ENCODE measurements at regions not wholly inside any gene's neighbourhood (a gene's known extent, or its start where the extent isn't known, plus 50 kb on each side); places are given as distances from the start of the nearest gene placed in this dataset.

DNA sequence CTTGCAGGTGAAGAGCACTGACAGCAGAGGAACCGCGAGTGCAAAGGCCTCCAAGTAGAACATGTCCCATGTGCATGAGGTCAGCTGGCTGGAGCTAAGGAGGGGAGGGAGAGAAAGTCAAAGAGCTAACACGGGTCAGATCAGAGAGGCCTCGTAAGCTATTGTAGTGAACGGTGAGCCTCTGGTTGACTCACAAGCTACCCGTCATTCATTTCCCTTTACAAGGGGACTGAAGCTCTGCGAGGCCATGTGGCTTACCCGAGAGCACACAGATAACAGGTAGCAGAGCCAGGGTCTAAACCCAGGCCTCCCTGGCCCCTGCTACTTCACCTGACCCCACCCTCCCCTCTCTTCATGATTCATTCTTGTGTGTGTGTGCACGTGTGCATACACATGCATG is 152.7 kb upstream of the ADRA1B start:
- DNase-seq (ENCODE audit: low read depth), result peak; percentile 17
- H3K4me3 ChIP-seq (replicated peaks; ENCODE audit: low read depth, low read length), result no peak overlapping the region

GRCh38 chr5:159764283-159765134 is 151.8 kb upstream of the ADRA1B start:
- H3K4me3 ChIP-seq (replicated peaks; ENCODE audit: low read depth, low read length), result no peak overlapping the region
- peak; percentile 89 for DNase-seq (ENCODE audit: low read depth)

More for the DNA sequence above, 152.7 kb upstream of the ADRA1B start:
- TF ChIP-seq CTCF (IDR thresholded peaks at IDR 0.05; ENCODE audit: low read length, missing control alignments), result no peak

DNA sequence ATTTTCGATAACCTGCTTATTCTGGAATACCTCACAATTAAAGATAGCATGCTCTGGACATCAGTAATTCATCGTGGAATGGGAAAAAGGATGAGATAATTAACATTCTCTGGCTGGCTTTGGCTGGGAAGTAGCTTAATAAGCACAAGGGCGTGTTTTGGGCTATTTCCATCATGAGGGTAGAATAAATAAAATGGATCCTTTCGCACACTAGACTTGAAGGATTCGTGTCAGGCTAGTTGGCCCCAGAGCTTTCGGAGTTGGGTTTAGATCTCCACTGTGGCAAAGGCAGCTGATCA is 151.2 kb upstream of the ADRA1B start:
- no peak for DNase-seq (ENCODE audit: low read depth)
- TF ChIP-seq CTCF (IDR thresholded peaks at IDR 0.05; ENCODE audit: low read length, missing control alignments), result no peak
- no peak overlapping the region for H3K4me3 ChIP-seq (replicated peaks; ENCODE audit: low read depth, low read length)

More at GRCh38 chr5:159764283-159765134, 151.8 kb upstream of the ADRA1B start:
- TF ChIP-seq CTCF (IDR thresholded peaks at IDR 0.05; ENCODE audit: low read length, missing control alignments), result no peak

GRCh38 chr5:159765760-159766517 is 150.3 kb upstream of the ADRA1B start:
- no peak for DNase-seq (ENCODE audit: low read depth)
- no peak overlapping the region for H3K4me3 ChIP-seq (replicated peaks; ENCODE audit: low read depth, low read length)
- no peak for TF ChIP-seq CTCF (IDR thresholded peaks at IDR 0.05; ENCODE audit: low read length, missing control alignments)

DNA sequence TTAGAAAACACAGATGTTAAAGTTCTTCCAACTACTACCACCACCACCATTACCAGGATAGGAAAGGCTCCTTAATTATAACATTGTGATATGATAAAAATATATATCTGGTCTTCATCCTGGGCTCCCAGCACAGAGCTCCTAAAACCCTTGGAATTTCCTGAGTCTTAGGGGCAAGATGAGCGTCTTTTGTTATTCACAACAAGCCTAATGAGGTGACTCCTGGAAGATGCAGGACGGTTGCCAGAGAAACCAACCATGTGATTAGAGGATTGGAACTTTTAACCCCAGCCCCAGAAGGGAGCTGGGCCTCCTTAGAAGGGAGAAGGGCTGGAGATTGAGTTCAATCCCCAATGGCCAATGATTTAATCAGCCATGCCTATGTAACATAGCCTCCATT is 148.0 kb upstream of the ADRA1B start:
- no peak overlapping the region for H3K4me3 ChIP-seq (replicated peaks; ENCODE audit: low read depth, low read length)
- TF ChIP-seq CTCF (IDR thresholded peaks at IDR 0.05; ENCODE audit: low read length, missing control alignments), result no peak
- peak; percentile 56 for DNase-seq (ENCODE audit: low read depth)

GRCh38 chr5:159772698-159773061 is 143.6 kb upstream of the ADRA1B start:
- H3K4me3 ChIP-seq (replicated peaks; ENCODE audit: low read depth, low read length), result peak overlapping the region; percentile 40
- TF ChIP-seq CTCF (IDR thresholded peaks at IDR 0.05; ENCODE audit: low read length, missing control alignments), result no peak

More at GRCh38 chr5:159772698-159773061, 143.6 kb upstream of the ADRA1B start:
- no peak for DNase-seq (ENCODE audit: low read depth)
